Fibroblast of skin of right quadriceps (primary cell): ENCODE measurements at regions not wholly inside any gene's neighbourhood (a gene's known extent, or its start where the extent isn't known, plus 50 kb on each side); places are given as distances from the start of the nearest gene placed in this dataset.
"Not testable (repeated sequence)": the region's sequence is repeated elsewhere in the genome, so short reads cannot be mapped to it uniquely, and the experiment has no call there.

Experiments
- DNase-seq: peaks from one replicate; pipeline ENCODE4 v3.0.0-alpha.2; 2013

DNA sequence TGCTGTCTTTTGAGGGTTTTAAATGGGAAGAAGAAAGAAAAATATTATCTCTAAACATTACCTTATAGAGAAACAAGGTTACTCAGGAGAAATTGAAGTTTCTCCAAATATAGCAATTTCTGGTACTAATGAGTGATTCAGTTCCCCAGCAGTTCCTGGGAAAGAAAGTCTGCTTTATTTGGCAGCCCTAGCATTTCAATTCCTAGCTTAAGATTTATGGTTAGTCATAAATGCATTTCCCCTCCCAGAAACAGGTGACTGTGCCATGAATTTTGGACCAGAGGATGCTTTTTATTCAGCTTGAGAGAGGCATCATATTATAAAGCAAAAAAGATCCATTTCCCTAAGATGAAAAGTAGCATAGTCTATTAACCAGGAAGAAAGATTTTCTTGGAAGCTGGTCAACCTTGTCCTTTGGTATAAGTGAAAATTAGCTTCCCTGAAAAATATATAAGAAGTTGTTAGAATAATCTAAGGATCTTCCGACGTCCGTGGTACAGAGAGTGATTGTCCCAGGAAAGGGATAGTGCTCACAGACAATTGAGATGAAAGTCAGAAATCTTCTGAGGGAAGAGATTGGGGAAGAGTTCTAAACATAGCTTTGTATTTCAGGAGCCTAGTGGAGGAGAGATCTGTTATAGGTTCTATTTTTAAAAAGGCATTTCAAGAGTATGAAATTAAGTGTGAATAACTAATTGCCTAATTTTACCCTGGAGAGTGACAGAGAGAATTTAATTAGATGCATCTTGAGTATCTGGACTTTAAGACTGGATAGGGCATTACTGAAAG lies 164.9 kb downstream of the ESM1 start:
- DNase-seq, result peak; percentile 77

DNA sequence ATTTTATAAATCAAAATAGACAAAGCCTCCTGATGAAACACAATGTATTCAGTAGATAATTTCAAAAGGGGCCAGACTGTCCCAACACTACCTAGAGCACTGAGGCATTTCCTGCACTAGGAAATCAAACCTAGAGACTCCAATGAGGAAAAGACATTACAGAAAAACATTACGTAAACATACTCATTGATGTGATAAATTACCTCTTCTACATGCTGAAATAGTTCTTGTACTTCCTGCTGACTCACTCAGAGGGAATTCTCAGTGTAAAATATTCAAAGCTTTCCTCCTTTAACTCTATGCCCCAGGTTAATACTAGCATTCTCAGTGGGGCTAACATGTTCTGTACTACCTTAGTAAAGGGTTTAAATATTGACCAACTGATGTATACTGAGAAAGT lies 178.0 kb downstream of the ESM1 start:
- DNase-seq, result peak; percentile 90

DNA sequence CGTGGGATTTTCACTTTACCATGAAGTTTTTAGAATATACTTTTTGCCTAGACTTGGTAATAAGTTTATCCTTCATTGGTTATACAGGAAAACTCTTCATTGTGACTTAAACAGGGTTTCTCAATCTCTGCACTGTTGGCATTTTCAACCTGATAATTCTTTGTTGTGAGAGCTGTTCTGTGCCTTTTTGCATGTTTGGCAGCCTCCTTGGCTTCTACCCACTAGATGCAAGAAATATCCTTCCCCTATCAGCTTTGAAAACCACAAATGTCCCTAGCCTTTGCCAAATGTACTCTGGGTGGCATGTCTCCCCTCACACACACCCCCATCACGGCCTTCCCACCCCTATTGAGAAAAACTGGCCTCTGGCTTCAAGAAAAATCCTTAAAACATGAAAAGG lies 180.9 kb downstream of the ESM1 start:
- DNase-seq, result no peak

DNA sequence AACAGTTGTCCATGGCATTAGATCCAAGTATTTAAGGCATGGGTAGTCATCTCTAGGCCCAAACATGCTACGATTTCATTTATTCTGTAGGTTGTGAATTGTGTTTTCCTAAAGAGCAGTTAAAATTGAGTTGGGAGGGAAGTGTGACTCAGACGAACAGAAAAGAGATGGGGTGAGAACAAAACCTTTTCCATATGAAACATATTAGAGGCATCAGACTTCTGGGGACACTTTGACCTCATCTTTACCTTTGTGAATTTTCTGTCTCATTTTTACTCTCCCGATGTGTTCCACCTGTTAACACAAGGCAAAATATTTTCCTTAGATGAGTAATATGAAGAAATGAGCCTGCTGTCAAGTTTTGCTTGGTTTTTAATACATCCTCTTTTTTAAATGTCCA lies 181.3 kb downstream of the ESM1 start:
- peak; percentile 46 for DNase-seq

DNA sequence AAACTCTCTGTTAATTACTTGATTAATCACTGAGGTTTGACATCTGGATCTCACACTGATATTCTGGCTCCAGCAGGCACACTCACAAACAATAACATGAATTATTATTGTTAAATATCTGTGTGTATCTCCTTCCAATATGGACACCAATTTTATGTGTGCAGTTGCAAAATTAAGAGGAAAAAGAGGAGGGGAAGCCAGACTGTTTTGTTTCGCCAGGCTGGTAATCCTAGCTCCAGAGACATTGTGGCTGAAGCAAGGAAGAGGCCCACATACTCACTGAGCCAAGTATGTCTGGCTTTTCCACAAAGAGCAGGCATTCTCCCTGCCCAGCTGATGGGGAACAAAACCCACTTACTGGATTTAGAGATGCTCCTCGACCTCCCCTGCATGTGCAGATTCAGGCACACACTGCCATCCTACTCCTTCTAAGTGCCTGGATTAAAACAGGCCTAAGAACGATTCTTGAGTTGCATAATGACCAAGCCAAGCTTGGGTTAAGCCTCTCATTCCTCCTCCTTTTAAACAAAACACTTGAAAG lies 181.9 kb downstream of the ESM1 start:
- peak; percentile 55 for DNase-seq

DNA sequence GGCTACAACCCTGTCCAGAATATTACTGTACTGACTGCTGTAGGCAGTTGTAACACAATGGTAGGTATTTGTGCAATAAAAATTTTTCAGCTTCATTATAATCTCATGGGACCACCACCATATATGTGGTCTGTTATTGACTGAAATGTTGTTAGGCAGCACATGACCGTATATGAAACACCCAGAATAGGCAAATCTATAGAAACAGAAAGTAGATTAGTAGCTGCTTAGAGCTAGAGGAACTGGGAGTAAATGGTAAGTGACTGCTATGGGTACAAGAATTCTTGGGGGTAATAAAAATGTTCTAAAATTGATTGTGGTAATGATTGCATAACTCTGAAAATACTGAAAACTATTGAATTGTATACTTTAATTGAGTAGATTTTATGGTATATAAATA lies 185.7 kb downstream of the ESM1 start:
- DNase-seq, result no peak

DNA sequence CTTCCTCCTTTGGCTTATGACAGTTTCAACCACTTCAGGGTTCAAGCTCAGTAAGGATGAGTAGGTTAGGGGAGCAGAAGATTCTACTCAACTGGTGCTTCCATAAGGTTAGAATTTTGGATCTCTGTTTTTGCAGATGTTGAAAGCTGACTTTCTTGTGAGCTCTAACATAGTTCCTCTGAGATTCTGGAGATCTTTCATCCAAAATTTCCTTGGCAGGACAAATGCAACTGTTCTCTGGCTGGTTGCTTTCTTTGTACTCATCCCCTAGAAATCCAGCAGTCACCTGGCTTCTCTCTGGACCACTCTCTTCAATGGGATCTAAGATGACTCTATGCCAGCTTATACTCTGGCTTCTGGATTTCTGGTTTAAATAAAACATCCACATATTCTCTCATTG lies 189.6 kb downstream of the ESM1 start:
- DNase-seq, result no peak

DNA sequence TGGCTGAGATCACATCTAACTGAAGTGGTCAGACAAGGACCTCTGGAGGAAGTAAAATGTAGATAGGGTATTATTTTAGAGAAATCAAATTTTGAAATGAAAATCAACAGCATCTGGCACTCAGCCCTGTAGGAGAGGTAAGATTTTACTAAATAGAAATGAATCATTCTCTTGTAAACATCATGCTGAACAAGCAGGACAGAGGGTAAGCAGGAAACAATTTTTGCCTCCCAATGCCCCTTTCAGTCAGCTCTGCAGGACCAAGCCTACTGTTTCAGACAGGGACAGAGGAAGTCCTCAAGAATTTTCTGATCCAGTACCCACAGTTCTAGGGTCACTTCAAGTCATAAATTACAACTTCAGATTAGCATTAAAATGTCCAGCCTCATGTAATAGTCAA lies 190.1 kb downstream of the ESM1 start:
- no peak for DNase-seq

DNA sequence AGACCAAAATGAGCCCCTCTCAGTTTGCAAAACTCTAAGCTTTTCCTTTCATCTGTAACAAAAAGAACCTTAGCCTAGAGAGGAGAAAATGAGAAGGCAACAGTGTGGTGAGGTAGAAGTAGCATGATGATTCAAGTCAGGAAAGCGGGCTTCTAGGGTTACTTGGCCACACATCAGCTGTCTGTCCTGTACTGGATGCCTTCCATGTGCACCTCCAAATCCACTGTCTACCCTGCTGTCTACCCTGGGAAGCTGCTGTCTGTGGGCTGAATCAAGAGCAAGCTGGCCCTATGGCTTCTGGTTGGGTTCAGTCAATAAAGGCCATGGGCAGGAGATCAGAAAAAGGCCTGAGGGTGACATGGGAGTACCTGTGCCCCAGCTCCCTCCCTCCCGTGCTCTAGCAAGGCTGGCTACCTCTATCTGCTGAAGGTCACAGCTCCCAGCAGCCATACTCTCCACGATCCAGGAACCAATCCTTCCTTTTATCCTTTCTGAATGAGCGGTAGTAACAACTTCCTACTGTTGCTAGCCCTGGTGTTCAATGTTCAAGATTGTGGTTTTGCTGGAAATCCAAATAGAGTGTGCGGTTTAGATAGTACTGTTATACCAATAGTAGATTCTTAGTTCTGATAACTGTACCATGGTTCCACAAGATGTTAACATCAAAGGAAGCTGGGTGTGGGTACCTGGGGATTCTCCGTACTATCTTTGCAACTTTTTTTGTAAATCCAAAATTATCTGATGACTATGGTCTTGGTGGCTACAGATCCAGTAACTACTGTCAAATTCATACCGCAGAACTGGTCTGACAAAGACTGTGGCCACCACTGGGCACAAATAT lies 191.0 kb downstream of the ESM1 start:
- DNase-seq, result no peak

DNA sequence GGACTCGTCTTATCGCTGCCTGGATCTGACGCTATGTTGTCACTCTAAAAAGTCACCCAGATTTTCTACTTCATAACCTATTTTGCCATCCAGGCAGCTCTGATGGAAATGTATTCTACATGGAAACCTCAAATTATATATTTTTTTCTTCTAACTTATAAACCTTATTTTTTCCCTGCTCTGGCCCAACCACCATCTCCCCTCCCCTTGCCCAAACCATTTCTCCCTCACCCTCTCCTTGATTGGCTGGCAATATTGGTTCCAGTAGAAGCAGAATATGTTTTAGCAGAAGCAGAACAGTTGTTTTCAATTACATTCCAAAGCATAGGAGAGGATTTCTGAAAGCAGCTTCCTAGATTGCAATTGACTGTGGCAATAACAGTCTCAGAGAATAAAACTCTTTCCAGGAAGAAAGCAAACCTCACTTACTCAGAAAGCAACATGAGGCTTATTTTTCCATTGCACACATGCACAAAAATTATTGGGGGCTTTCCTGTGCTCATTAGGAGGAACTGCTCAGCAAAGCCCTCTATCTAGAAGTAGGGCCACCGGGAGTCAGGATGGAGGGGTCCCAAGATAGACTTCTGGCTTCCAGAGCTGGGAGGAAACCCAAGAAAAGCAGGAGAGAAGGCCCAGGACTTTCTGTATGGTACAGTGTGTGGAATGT lies 191.8 kb downstream of the ESM1 start:
- DNase-seq, result peak; percentile 44

DNA sequence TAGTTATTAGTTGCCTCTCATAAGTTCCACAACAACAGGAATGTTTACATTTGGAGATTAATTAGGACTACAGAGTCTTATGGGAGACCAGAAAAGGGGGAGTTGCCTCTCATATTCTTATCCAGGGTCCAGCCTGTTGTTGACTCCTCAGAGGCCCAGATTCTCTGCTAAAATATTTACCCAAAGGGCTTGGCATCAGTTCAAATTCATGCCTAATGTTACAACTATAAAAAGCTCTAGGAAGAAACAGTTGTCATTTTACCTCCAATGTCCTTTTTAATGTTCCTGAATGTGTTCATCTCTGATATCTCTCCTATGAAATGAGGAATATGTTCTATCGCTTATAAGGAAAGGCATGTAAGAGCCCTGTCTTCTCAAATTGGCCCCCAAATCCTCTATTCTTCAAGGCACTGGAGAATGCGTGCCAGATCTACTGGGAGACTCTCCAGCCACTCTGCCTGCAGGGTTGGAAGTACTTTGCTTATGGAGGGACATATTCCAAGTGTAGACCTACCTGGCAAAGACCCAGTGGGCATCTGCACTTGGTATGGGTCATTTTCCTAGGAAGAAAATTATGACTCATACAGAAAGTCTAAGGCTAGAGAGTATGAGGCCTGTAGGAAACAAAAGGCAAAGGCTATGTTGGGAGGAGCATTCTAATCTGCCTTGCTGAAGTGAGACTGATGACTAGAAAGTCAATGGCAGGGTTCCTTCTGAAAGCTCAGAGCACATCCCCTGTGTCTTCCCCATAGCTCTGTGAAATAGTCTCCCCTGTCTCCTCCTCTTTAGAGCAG lies 192.6 kb downstream of the ESM1 start:
- DNase-seq, result no peak

DNA sequence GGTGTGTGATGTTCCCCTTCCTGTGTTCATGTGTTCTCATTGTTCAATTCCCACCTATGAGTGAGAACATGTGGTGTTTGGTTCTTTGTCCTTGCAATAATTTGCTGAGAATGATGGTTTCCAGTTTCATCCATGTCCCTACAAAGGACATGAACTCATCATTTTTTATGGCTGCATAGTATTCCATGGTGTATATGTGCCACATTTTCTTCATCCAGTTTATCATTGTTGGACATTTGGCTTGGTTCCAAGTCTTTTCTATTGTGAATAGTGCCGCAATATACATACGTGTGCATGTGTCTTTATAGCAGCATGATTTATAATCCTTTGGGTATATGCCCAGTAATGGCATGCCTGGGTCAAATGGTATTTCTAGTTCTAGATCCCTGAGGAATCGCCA lies 197.5 kb downstream of the ESM1 start:
- DNase-seq, result not testable (repeated sequence)

DNA sequence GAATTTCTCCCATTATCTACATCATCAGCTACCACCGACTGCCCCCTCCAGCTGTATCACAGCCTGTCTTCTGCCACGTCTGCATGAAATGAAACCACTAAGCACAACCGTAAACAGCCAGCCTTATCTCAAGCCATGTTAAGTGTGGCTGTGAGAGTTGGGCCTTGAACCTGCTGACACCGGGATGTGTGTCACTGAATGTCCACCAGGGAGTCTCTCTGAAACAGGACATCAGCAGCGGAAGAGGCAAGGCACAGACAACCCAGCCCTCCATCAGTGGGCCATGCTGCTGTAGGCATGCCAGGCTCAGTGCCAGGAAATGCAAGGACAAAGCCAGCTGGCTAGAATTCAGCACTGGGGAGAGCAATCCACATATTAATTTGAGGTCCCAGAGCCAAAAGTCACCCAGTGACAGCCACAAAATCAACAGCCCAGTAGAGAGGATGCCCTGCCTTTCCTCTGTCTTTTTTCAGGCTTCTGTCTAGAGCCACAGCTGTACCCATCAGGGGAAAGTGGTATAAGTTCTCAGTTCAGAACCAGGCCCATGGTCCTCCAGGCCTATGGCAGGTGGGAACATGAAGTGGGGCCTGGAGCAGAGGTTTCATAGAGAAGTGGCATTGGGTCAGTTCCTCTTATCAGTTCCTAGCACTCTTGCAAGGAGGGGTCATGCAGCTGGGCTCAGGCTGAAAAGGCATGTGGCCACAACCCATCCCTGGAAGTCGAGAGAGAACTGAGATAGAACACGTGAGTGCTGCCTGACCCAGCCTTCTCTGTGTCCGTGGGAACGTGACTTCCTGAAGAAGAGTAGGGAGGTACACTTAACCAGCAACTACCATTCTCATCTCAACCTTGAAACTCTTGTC lies 199.4 kb downstream of the ESM1 start:
- DNase-seq, result peak; percentile 13

DNA sequence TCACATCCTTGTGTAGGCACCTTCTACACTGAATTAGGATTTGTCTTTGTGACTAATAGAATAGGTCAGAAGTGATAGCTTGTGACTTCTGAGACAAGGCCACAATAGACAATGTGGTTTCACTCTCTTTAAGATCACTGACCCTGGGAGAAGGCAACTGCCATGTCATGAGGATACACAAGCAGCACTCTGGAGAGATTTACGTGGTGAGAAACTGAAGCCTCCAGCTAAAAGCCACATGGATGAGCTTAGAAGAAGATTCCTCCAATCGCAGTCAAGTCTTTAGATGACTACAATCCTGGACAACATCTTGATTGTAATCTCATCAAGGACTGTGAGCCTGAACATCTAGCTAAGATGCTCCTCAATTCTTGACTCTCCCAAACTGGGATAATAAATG lies 206.6 kb downstream of the ESM1 start:
- no peak for DNase-seq

DNA sequence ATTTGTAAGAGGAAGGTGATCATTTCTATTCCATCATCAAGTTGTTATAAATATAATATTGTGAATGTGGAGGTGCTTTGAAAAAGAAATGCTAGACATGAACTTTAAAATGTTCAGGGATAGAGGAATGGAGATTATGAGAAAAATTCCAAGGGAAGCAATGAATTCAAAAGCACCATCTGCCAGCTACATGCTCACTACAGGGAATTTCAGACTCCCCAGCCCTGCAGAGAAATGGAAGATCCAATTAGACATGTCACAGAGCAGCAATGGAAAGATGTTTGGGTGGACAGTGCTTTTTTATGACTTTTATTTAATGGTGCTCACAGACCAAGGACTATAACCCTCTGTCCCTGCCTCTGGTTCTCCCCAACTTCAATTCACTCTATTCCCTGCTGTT lies 209.7 kb downstream of the ESM1 start:
- DNase-seq, result no peak

DNA sequence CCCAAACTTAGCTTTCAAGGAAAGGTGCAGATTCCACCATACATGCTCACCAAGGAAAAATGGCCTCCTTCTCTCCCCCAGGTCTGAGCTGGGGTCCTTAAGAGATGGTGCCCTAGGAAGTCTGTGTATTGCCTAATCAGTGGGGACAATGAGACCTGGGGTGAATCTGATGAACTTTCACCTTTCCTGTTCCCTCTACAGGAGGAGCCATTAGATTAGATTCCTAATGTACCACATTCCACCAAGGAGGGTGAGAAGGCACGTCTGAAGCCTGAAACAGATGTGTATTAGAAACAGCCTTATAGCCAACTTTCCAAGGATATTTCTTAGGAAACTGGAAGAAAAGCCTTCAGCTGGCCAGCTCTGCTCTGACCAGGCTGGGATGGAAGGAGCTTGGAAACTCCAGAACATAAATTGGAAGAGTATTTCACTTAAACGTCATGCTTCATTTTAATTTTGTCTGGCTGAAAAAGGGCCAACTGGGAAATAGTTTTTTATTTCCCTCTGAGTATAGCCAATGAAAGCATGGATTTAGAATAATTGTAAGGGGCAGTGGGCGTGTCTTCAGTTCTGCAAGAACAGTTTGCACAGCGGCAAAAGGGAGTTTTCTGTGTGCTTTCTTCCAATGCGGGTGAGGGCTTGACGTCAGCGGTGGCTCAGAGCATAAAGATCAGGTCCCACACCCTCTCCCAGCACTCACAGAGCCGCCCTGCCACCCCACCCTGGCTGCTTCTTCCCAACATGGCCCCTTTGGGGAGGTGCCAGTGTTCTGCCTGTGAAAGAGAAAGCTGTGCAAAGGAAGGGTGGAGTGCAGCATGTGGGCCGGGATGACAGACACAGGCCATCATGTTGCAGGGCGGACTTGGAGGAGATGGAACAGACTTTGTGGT lies 210.9 kb downstream of the ESM1 start:
- DNase-seq, result peak; percentile 26

DNA sequence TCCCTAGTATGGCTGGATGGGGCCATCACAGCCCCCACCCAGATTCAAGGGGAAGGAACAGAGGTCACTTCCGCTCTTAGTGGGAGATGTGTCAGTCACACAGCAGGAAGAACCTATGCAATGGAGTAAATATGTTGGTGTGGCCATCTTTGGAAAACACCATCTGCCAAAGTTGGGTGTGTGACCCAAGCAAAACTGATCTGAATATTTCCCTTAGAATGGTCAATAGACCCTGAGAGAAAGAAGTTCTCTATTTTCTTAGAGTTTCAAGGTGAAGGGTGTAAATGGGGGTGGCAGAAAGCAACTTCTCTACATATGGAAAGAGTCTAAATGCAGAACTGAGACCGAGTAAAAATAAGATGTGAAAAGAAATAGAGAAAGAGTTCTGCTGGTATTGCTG lies 212.7 kb downstream of the ESM1 start:
- DNase-seq, result no peak

DNA sequence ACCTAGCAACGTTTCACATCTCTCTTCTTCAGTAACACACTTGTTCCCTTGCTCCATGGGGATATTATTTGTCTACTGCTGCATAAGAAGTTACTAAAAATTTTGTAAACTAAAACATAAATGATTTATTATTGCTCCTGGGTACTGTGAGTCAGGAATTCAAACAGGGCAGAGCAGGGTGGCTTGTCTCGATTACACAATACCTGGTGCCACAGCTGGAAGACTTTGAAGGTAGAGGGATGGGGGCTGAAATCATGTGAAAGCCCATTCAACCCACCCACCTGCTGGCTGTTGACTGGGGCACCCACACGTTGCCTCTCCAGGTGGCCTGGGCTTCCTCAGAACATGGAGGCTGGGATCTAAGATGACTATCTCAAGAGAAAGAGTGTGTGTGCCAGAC lies 213.2 kb downstream of the ESM1 start:
- DNase-seq, result no peak

DNA sequence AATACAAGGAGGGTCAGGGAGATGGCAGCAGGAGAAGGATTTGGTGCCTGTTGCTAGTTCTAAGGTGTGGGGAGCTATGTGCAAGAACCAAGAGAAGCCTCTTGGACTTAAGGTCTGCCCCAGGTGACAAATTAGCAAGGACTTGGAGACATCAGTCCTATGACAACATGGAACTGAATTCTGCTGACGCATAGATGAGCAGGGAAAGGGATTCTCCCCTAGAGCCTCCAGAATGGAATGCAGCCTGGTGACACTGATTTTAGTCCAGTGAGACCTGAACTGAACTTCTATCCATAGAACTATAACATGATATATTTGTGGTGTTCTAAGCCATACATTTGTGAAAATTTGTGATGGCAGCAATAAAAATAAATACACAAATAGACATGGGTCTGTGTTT lies 215.6 kb downstream of the ESM1 start:
- no peak for DNase-seq

DNA sequence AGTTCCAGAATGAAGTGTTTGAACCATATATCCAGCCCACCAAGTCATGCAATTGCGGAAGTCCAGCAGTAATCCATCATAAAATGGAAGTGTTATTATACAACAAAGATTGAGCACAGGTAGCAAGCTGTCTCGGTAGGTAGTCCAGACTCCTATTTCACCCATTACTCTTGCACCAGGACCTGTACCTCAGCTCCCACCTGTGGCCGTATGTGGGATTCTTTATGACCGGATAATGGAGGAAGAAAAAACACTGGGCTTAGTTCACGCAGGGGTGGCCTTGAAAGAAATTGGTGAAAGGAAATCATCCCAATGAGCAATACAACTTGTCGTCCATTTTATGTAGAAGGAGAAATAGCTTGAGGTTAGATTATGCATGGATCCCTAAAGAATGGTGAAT lies 216.3 kb downstream of the ESM1 start:
- no peak for DNase-seq

DNA sequence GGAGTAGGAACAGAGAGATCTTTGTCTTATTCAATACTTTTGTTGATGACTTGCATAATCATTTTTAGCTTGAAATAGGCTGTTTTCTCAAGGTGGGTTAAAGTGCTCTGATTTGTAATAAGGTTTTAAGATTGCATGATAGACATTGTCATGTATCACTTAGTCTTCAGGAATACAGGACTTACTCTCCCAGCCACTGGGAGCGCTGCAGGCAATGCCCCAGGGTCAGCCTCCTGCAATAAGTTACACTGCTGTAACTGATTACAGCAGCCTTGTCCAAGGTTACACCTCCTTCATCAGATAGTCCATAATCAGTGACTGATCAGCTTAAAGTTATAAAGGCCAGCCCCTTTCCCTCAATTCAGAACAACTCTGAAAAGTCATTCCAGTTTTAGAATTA lies 218.6 kb downstream of the ESM1 start:
- DNase-seq, result no peak
